Heart right ventricle (tissue), 16 donors: ENCODE measurements at regions not wholly inside any gene's neighbourhood (a gene's known extent, or its start where the extent isn't known, plus 50 kb on each side); places are given as distances from the start of the nearest gene placed in this dataset.
A peak's percentile ranks its signal among the peaks of the same experiment; 100 is the strongest.

Source experiments
- ATAC-seq, 8 donors: fragments of 200-7000 bp; cut with Tn5 transposase; one replicate each; pipeline ENCODE4 v1.9.1; 2020; ENCODE audit warnings: mild to moderate bottlenecking in 8 of 8, moderate library complexity in 8 of 8, moderate number of reproducible peaks in 1 of 8
- DNase-seq, 2 donors: peaks; one replicate each; pipeline ENCODE4 v3.0.0-alpha.2; 2020
- H3K27ac ChIP-seq, 10 donors: fragments of 200-600 bp; sonication (generic) in 2 of 10; one replicate each; pipeline versions ENCODE4 v1.5.0 to v1.8.0; 2020 to 2022; ENCODE audit warnings: mild to moderate bottlenecking in 3 of 10
- H3K27me3 ChIP-seq, 7 donors: fragments of 200-600 bp; one replicate each; pipeline ENCODE4 v1.8.0; 2021 to 2022; ENCODE audit warnings: mild to moderate bottlenecking in 2 of 7
- H3K36me3 ChIP-seq, 9 donors: fragments of 200-600 bp; sonication (generic) in 1 of 9; one replicate each; pipeline versions ENCODE4 v1.5.0 to v1.8.0; 2020 to 2022; ENCODE audit warnings: mild to moderate bottlenecking in 2 of 9
- H3K4me1 ChIP-seq, 9 donors: fragments of 200-600 bp; sonication (generic) in 1 of 9; one replicate each; pipeline versions ENCODE4 v1.5.0 to v1.8.0; 2020 to 2022; ENCODE audit warnings: mild to moderate bottlenecking in 4 of 9
- H3K4me3 ChIP-seq, 10 donors: fragments of 200-600 bp; sonication (generic) in 2 of 10; one replicate each; pipeline versions ENCODE4 v1.5.0 to v1.8.0; 2020 to 2022; ENCODE audit warnings: mild to moderate bottlenecking in 7 of 10, moderate library complexity in 2 of 10
- H3K9me3 ChIP-seq, 11 donors: fragments of 200-600 bp in 10 of 11; sonication (generic) in 2 of 11; one replicate each; pipeline versions ENCODE4 v1.5.0 to v1.8.0; 2013 to 2022; ENCODE audit warnings: mild to moderate bottlenecking in 2 of 11, control low read depth in 1 of 11, moderate library complexity in 1 of 11
- WGBS, 2 donors: extraction: QIAGEN DNeasy Blood & Tissue Kit; methylation state at CpG; one replicate each; pipeline ENCODE4 v1.1.7; 2013; ENCODE audit warnings: inconsistent platforms in 1 of 2; 5-methylcytosine and 5-hydroxymethylcytosine counted together
- intact Hi-C, 10 donors: fragments of 100-400 bp; cut with DNase I; formaldehyde crosslinking; loops; one replicate each; pipeline versions ENCODE4 v1.11.1 to v1.14.2; 2022
- TF ChIP-seq, protein P1 (sequence below), 9 donors: fragments of 200-600 bp; sonication (generic) in 2 of 9; IDR thresholded peaks; one replicate each; pipeline versions ENCODE4 v1.5.0 to v1.8.0; 2021 to 2022; ENCODE audit warnings: antibody characterized with exemption in 9 of 9, mild to moderate bottlenecking in 5 of 9, moderate library complexity in 1 of 9
- donor health status: Arrhythmogenic right ventricular cardiomyopathy.
- donor health status: ischemic (EF 13 %, LVEDD 7.1; RV severe dilation, severe dysfunction).
- donor health status: healthy with polysubstance abuse.
- donor health status: DM: no; HTN: yes; CAD: no.
- donor health status: DM: no; HTN: no; CAD: no.
- donor health status: ischemic (EF 25% LVEDD 6.9; RV normal size, moderate dysfunction).
- donor health status: ischemic (EF 25% LVEDD 5.7; RV mildly dilated, moderate dysfunction).
- donor health status: healthy.
- donor health status: DM: yes; HTN: yes; CAD: no.
- donor health status: Ischemic cardiomyopathy.
- donor health status: ischemic (EF 35%, LVEDD 5.7; RV mildly dilated, moderate dysfunction).
- donor health status: nonischemic (EF 11% LVEDD 7.7; RV severe dilation, severe dysfunction).
- donor health status: DM: yes; HTN: yes; CAD: no.
- donor health status: PGD.
- donor health status: ischemic (EF 29% LVEDD 5.4; RV normal size, mild dysfunction).
- donor health status: nonischemic (EF 23%, LVEDD 6.1; RV moderate dilation, normal function).

DNA sequence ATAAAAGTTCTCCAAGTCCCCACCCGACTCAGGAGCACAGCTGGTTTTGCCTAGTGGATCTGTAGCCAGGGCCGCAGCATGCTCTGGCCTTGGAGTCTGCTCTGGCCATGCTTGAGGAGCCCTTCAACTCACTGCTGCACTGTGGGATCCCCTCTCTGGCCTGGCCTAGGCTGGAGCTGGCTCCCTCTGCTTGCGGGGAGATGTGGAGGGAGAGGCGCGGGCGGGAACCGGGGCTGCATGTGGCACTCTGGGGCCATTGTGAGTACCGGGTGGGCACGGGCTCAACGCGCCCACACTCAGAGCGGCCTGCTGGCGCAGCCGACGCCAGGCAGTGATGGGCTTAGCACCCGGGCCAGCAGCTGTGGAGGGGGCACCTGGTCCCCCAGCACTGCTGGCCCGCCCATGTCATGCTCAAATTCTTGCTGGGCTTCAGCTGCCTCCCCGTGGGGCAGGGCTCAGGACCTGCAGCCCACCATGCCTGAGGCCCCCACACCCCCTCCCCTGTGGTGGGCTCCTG lies 57.0 kb upstream of the ATP12A start:
- Histone ChIP-seq H3K4me1 (peaks cover 0 to 26% (median 0%) of the 10 kb centered on the region in 9 donors), H3K4me3 (no peak overlapping the region), H3K27ac (no peak overlapping the region), H3K9me3 (no peaks in the 10 kb centered on the region), H3K27me3 (peaks cover 0 to 4% (median 0%) of the 10 kb centered on the region in 7 donors), H3K36me3 (no peaks in the 10 kb centered on the region)
- ATAC-seq, result no peak
- intact Hi-C loops, result no loop called here
- TF ChIP-seq, protein P1, sequence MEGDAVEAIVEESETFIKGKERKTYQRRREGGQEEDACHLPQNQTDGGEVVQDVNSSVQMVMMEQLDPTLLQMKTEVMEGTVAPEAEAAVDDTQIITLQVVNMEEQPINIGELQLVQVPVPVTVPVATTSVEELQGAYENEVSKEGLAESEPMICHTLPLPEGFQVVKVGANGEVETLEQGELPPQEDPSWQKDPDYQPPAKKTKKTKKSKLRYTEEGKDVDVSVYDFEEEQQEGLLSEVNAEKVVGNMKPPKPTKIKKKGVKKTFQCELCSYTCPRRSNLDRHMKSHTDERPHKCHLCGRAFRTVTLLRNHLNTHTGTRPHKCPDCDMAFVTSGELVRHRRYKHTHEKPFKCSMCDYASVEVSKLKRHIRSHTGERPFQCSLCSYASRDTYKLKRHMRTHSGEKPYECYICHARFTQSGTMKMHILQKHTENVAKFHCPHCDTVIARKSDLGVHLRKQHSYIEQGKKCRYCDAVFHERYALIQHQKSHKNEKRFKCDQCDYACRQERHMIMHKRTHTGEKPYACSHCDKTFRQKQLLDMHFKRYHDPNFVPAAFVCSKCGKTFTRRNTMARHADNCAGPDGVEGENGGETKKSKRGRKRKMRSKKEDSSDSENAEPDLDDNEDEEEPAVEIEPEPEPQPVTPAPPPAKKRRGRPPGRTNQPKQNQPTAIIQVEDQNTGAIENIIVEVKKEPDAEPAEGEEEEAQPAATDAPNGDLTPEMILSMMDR (IDR thresholded peaks at IDR 0.05), result no peak
- 95 to 97% methylated on average over 18 of the region's 18 CpGs for WGBS, 2 donors
- no peak for DNase-seq

DNA sequence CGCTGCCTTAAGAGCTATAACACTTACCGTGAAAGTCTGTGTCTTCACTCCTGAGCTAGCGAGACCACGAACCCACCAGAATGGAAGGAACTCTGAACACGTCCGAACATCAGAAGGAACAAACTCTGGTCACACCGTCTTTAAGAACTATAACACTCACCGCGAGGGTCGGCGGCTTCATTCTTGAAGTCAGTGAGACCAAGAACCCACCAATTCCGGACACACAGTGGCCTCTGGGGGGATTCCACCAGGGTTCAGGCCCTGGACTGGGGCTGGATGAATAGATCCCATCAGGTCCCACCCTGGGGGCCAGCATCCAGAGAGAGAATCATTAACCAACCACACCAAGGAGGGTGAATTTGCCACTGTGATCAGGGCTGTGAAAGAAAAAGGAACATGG lies 55.8 kb upstream of the ATP12A start:
- Histone ChIP-seq H3K4me3 (no peak overlapping the region), H3K27me3 (peaks cover 0 to 4% (median 0%) of the 10 kb centered on the region in 7 donors), H3K4me1 (peaks cover 0 to 15% (median 0%) of the 10 kb centered on the region in 9 donors), H3K9me3 (no peaks in the 10 kb centered on the region), H3K36me3 (no peaks in the 10 kb centered on the region), H3K27ac (no peak overlapping the region)
- DNase-seq (no peak), ATAC-seq (no peak)
- 92 to 94% methylated on average over 12 of the region's 12 CpGs for WGBS, 2 donors
- TF ChIP-seq, protein P1 (IDR thresholded peaks at IDR 0.05), result no peak
- intact Hi-C loops, result no loop called here

DNA sequence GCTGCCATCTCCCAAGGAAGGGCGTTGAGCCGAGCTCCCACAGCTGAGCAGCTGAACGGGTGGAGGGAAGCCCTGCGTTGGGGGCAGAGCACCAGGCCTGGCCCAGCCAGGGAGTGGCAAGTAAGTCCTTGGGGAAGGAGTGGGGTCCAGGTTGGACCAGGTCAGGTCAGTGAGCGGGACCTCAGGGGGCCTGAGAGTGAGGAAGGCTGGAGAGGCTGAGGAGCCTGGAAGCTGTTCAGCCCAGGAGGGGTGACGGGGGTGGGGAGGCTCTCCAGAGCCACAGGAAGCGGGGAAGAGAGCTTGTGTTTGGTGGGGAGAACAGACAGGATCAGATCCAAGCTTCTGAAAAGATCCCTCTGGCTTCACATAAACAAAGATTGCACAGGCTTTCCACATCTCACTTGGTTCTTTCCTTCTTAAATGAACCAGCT lies 55.4 kb upstream of the ATP12A start:
- DNase-seq, result no peak
- Histone ChIP-seq H3K36me3 (no peaks in the 10 kb centered on the region), H3K27ac (peak overlapping the region in 1 of 10 donors; percentile 83), H3K4me1 (peaks cover 0 to 13% (median 0%) of the 10 kb centered on the region in 9 donors), H3K27me3 (peaks cover 0 to 4% (median 0%) of the 10 kb centered on the region in 7 donors), H3K9me3 (no peaks in the 10 kb centered on the region), H3K4me3 (no peak overlapping the region)
- WGBS, 2 donors, result 75 to 84% methylated on average over 7 of the region's 7 CpGs
- TF ChIP-seq, protein P1 (IDR thresholded peaks at IDR 0.05), result no peak
- intact Hi-C loops, result no loop called here
- ATAC-seq, result peak in 5 of 8 donors; percentile 30 to 57 (median 33)

DNA sequence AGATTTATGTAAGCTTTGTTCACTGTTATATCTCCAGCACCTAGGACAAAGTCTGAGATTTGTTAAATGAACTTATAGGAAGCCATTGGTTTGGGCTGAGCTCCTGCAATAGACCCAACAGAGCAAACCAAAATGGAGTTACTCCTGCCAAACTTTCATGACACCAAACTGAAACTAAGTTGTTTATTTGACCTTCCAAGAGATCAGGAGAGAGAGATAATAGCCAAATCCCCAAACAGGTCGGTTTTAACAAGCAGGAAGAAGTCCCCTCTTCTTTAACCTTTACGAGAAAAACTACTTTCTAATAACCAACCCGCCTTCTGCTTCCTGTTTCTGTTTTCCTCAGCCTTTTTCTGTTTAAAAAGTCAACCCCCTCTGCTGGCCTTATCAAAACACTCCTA lies 54.9 kb upstream of the ATP12A start:
- intact Hi-C loops, result no loop called here
- DNase-seq, result no peak
- Histone ChIP-seq H3K27me3 (peaks cover 0 to 4% (median 0%) of the 10 kb centered on the region in 7 donors), H3K36me3 (no peaks in the 10 kb centered on the region), H3K9me3 (no peaks in the 10 kb centered on the region), H3K4me3 (no peak overlapping the region), H3K4me1 (peaks cover 0 to 13% (median 0%) of the 10 kb centered on the region in 9 donors), H3K27ac (peak overlapping the region in 1 of 10 donors; percentile 83)
- TF ChIP-seq, protein P1 (IDR thresholded peaks at IDR 0.05), result peak in 1 of 9 donors; percentile 21
- WGBS, 2 donors, result 35 to 47% methylated on average over 3 of the region's 3 CpGs
- ATAC-seq, result no peak
